ENCODE measurements at regions not wholly inside any gene's neighbourhood (a gene's known extent, or its start where the extent isn't known, plus 50 kb on each side); places are given as distances from the start of the nearest gene placed in this dataset.
"Not testable (repeated sequence)": the region's sequence is repeated elsewhere in the genome, so short reads cannot be mapped to it uniquely, and the experiment has no call there.

DNA sequence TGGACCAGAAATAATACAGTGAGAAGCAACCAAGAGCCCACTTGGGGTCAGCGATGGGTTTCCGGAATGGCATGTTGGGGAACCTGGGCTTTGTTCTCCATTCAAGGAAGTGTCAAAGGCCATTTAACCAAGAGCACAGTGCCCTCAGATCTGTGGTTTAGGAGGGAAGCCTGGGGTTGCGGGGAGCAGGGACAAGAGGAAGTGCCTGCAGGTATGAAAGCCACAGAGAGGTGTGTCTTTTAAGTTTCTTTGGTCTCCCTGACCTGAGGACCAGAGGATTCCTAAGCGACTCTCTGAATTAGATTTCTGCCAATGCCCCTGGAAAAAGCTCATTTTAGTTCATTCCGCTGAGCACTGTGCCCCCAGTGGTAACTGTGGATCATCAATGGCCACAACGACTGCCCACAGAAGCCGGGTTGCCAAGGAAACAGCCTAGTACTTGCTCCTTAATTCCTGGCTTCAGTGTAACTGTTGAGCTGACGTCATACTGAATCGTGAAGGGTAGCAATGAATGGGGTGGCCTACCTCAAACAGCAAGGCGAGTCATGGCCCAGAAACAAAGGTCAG lies 107.3 kb upstream of the SPIN1 start:
- no peak for DNase-seq (ENCODE audit: low spot score)

GRCh38 chr9:88278036-88278435 lies 110.2 kb upstream of the SPIN1 start:
- no peak for DNase-seq (ENCODE audit: low spot score)

DNA sequence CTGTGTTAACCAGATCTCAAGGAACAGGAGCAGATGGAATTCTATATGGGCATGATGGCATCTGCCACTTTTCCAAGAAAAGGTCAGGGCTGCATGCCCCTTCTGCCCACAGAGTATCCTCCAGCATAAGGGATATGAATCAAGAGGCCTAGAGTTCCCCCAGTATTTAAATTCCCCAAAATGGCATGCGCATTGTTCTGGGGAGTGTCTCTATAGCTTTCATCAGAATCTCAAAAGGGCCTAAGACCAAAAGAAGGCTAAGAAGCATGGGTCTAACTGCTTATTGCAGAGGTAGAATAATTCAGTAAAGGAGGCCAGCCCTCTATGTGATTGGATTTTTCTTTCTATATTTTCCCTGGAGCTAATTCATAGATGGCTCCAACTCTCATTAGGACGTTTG lies 114.2 kb upstream of the SPIN1 start:
- no peak for DNase-seq (ENCODE audit: low spot score)

- DNase-seq (ENCODE audit: low spot score), result no peak
These were observed 115.3 kb upstream of the SPIN1 start for GRCh38 chr9:88272986-88273385.

DNA sequence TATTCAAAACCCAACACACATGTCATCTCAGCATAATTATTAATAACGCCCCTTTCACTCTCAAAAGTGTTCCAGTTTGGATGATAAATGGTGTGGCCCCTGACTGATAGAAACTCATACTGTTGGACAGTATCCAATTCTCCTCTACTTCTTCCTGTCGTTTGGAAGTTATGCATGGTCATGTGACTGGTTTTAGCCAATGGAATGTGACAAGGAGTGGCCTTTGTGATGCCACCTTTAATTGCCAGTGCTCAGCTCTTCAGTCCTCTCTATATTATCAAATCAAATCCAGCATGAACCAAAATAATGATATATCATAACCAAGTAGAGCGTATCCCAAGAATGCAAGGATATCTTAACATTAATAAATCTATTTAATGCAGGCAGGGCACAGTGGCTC lies 117.8 kb upstream of the SPIN1 start:
- no peak for DNase-seq (ENCODE audit: low spot score)

GRCh38 chr9:88268886-88269285 lies 119.4 kb upstream of the SPIN1 start:
- DNase-seq (ENCODE audit: low spot score), result no peak

DNA sequence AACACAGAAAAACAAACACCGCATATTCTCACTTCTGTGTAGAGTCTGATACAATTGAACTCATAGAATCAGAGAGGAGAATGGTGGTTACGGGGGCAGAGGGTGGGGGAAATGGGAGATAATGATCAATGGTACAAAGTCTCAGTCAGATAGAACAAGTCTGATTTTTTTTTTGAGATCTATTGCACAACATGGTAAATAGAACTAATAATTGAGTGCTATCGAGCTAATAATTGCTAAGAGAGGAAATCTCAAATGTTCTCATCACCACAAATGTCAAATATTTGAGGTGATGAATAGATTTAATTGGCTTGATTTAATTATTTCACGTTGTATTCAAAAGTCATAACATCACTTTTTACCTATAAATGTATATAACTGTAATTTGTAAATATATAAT lies 121.0 kb upstream of the SPIN1 start:
- no peak for DNase-seq (ENCODE audit: low spot score)

DNA sequence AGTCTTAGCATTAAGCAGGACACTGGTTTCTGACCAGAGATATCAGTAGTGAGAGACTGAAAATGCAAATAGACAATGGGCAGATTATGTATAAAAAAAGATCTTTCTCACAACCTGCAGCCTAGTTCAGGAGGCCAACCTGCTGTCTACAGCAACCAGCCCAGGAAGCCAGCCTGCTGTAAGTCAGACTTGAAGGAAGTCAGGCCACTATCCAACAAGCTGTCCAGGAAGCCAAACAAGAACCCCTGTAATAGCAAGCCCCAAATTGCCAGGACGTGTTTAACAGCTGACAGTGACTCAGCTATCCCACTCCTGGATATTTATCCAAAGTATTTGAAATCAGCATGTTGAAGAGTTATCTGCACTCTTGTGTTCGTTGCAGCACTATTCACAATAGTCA lies 121.8 kb upstream of the SPIN1 start:
- DNase-seq (ENCODE audit: low spot score), result no peak

- no peak for DNase-seq (ENCODE audit: low spot score)
These were observed 120.7 kb upstream of the SPATA31C2 start for GRCh38 chr9:88259001-88259400.

DNA sequence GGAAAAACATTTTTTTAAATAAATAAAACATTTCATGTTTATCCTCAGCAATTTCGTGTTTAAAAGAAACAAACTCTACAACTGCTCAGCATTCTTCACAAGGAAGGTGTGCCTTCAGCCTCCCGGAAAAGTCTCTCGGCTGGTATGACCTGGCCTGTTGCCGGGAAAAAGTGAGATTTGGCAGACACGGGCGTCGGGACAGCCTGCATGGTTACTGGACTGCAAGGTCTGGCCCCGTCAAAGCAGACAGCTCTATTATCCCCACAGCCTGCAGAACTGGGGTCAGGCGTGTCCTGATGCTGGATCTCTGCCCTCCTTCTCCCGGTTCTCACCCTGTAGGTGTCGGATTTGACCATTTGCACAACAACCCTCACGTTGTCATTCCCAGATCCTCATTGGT lies 120.3 kb upstream of the SPATA31C2 start:
- DNase-seq (ENCODE audit: low spot score), result peak; percentile 69

DNA sequence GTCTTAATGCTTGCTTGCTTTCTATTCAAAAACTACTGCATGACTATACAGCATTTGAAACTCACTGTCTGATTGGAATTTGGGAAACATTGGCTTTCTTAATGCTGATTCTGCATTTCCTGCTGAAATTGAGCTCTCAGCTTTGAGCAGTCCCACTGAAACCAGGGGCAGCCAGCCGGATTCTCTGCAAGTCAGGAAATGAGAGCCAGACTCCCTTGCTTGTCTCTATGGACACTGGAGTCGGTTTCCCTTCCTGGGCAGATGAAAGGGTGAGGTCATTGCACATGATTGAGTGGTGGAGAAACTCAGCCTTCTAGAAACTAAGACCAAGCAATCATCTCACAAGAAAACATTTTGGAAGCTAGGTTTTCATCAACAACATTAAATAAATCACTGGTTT lies 119.7 kb upstream of the SPATA31C2 start:
- DNase-seq (ENCODE audit: low spot score), result no peak

DNA sequence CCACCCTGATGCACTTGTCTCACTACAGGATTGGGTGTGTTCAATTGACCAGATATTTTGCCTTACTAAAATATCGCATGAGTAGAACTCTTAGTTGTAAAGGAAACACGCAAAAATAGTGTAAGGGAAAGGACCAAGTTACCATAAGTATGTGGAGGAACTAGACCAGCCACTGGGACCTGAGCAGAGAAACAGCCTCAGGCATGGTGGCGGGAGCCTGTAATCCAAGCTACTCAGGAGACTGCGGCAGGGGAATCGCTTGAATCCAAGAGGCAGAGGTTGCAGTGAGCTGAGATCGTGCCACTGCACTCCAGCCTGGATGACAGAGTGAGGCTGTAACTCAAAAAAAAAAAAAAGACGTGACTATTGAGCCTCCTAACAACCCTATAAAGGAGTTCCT lies 117.9 kb upstream of the SPATA31C2 start:
- DNase-seq (ENCODE audit: low spot score), result no peak

DNA sequence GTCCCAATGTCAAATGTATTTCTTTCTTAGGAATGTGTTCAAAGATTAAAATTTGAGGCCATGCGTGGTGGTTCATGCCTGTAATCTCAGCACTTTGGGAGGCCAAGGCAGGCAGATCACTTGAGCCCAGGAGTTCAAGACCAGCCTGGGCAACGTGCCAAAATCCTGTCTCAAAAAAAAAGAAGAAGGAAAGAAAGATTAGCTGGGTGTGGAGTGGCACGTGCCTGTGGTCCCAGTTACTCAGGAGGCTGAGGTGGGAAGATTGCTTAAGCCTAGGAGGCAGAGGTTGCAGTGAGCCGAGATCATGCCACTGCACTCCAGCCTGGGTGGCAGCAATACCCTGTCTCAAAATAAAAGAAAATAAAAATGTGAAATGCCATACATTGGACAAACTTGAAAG lies 117.5 kb upstream of the SPATA31C2 start:
- not testable (repeated sequence) for DNase-seq (ENCODE audit: low spot score)

DNA sequence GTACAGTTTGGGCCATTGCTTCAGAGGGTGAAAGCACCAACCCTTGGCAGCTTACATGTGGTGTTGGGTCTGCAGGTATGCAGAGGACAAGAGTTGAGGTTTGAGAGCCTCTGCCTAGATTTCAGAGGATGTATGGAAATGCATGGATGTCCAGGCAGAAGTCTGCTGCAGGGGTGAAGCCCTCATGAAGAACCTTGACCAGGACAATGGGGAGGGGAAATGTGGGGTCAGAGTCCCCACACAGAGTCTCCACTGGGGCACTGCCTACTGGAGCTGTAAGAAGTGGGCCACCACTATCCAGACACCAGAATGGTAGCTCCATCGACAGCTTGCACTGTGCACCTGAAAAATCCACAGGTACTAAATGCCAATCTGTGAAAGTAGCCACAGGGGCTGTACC lies 113.6 kb upstream of the SPATA31C2 start:
- DNase-seq (ENCODE audit: low spot score), result no peak

GRCh38 chr9:88243736-88244135 lies 105.5 kb upstream of the SPATA31C2 start:
- DNase-seq (ENCODE audit: low spot score), result no peak

DNA sequence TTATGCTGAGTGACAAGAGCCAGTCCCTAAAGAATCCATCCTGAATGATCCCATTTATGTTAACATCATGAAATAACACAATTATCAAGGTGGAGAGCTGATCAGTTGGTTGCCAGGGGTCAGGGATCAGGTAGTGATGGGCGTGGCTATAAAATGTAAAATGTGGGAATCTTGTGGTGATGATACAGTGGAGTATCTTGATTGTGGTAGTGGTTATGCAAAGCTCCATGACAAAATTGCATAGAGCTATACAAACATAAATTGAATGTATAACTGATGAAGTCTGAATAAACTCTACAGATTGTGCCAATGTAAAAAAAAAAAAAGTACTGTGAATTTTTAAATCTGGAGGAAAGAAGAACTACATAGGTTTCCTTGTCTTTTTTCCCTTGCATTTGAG lies 104.6 kb upstream of the SPATA31C2 start:
- no peak for DNase-seq (ENCODE audit: low spot score)

DNA sequence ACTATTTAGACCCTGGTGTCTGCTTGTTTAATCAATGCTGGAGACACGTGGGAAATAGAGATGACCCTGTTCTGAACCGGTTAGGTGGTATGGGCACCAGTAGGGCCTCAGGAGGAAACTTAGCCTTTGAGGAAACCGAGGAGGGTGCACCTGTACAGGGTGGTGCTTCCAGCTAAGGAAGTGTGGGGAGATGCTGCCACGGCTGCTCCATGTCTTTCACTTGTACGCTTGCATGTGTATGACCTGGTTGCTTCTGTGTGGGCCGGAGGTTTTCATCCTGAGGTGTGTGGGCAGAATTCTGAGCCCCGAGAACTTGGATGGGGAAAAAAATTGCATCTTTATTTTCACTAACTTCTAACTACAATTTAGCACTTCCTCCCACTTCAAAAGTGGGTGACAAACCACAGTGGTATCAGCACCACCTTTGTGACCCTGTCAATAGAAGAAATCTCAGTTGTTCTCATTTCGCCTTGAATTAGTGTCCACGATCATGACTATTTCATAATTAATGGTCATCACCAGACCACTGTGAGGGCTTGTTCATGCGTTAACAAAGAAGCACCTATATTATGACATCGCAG lies 99.8 kb upstream of the SPATA31C2 start:
- DNase-seq (ENCODE audit: low spot score), result no peak

DNA sequence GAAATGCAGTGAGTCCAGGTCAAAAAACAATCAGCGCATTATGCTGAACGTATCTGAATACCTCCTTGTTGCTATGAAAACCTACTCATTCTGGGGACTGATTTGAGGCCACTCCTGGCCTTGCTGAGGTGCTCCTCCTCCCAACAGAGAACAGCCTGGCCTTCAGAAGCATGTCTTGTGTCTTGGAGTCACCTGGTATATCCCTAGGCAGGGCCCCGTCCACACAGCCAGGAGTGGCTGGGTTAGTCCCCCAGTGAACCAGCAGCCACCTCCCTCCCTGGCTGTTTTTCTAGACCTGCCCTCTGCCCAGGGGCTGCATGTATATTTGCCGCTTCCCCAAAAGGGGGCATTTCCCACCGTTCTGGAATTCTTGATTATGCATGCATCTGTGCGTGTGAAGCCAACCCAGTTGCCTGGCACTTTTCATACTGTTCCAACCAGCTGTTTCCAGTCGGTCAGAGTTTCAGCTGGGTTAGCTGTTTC lies 99.2 kb upstream of the SPATA31C2 start:
- no peak for DNase-seq (ENCODE audit: low spot score)

DNA sequence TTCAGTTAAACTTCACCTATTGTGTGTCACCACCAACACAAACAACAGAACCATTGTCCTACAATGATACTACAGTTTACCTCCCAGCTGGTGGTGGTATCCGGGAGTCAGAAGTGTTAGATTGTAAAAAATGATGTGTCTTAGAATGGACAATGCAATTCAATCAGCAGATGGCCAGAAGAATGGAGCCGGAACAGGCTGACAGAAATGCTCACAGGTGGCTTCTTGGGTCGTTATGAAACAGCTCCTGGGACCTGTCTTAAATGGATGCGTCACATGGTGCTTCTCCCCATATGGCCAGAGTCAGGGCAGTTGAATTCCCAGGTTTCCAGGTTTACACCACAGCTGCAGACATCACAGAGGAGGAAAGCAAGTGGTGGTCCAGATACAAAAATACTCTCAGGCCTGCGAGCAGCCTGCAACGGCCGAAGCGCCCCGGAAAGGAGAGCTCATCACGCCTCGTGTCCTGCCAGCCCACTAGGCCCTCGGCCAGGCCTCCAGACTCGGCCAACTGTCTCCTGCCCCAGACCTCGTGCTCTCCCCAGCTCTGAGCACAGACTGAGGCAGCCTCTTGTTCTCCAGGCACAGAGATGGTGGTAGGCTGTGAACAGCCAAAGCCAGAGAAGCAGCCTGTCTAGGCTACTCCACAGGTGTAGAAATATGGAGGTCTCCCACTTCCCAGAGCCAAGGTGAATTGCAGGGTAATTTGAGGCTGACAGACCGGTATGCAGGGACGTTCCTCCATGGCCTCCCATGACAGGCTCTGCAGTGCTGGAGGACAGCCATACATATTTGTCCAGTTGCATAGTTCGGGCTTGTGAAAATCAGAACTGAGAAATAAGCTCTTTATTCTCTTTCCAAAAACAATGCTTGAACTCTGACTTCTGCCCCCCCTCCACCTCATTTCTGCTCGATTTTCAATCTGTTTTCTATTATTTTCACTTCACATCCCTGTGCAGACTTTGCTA lies 98.5 kb upstream of the SPATA31C2 start:
- no peak for DNase-seq (ENCODE audit: low spot score)

DNA sequence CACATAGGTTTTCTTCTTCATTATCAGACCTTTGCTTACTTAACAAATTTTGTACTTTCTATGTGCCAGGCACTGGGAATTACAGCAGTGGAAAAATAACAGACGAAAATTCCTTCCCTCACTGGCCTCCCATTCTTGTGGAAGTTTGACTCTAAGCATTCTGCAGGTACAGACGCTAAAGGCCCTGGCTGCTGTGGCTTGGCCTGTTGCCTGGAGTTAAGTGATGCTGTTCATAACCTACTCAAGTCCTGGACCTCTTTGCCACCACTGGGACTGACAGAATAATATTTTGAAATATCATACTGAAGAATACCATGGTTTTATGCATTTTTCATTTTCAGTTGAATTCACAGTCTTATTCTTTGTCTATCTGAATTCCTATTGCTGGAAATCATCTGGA lies 97.3 kb upstream of the SPATA31C2 start:
- no peak for DNase-seq (ENCODE audit: low spot score)

DNA sequence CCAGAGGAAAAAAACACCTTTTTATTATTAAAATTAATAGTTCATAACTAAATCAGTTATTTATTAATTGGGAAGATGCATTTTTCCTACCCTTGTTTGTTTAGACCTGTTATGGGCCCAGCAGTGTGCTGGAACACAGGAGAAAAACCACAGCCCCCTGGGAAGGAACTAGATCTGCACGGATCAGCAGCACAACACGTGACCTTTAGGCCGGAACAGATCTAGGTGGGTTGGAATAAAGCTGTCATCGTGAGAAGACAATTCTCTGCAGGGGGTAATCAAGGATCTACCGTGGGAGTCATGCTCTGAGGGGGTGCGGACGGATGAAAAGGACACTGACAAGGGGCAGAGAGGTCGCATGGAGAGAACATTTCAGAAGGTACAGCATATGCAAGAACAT lies 95.8 kb upstream of the SPATA31C2 start:
- DNase-seq (ENCODE audit: low spot score), result no peak

- no peak for DNase-seq (ENCODE audit: low spot score)
These were observed 94.8 kb upstream of the SPATA31C2 start for GRCh38 chr9:88233091-88233490.

DNA sequence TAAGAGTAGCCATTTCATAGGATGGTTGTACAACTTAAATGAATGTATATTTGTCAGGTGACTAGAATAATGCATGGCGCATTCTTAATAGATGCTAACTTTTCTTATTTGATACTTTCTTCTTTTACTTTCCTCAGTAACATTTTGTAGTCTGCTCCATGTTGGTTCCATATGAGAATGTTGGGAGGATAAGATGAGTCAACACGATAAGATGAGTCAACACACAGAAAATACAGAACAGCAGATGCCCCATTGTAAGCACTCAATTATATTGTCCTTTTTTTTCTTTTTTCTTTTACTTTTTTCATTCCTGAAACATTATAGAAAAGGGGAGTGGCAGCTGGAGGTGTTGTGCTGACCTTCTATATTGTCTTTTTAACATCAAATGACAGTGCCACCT lies 92.3 kb upstream of the SPATA31C2 start:
- DNase-seq (ENCODE audit: low spot score), result no peak

Data from ureter (tissue), 1 donor.